ENCODE measurements at regions not wholly inside any gene's neighbourhood (a gene's known extent, or its start where the extent isn't known, plus 50 kb on each side); places are given as distances from the start of the nearest gene placed in this dataset.

DNA sequence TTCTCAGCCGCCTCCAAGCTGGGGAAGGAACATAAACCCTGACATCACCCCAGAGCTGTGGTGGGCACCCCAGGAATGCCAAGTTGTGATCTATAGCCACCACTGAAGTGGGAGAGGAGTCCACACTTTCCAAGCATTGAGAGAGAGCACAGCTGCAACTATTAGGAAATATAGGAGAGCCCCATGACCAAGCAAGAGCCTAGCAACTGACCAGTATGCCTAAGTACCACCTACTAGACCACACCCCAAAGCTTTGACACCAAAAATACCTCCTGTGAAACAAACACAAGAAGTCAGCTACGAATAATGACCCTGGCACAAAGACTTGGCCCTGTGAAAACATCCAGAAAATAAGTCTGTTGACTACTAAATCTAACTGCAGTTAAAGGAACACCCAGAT is 804.1 kb upstream of the IGFBP3 start:
- DNase-seq (ENCODE audit: extremely low read depth, low read depth), result no peak
- TF ChIP-seq, protein P1, sequence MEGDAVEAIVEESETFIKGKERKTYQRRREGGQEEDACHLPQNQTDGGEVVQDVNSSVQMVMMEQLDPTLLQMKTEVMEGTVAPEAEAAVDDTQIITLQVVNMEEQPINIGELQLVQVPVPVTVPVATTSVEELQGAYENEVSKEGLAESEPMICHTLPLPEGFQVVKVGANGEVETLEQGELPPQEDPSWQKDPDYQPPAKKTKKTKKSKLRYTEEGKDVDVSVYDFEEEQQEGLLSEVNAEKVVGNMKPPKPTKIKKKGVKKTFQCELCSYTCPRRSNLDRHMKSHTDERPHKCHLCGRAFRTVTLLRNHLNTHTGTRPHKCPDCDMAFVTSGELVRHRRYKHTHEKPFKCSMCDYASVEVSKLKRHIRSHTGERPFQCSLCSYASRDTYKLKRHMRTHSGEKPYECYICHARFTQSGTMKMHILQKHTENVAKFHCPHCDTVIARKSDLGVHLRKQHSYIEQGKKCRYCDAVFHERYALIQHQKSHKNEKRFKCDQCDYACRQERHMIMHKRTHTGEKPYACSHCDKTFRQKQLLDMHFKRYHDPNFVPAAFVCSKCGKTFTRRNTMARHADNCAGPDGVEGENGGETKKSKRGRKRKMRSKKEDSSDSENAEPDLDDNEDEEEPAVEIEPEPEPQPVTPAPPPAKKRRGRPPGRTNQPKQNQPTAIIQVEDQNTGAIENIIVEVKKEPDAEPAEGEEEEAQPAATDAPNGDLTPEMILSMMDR (IDR thresholded peaks at IDR 0.05; ENCODE audit: low read depth, low read length, missing control alignments), result no peak

DNA sequence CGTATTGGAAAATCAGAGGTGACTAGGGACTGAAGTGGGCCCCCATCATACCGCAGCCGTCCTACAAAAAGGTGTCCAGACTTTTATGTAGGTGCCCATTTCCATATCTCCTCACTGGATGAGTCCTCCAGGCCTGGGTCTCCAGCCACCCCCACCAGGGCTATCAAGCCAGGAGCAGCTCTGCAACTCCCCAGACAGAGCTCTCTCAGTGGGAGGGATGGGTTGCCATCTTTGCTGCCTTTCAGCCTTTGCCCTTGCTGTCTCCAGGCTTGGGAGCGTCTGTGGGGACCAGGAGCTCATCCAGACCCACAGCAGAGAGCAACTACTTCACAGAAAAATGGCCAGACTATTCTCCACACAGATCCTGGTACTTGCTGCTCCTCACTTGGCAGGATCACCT is 802.7 kb upstream of the IGFBP3 start:
- H3K4me3 ChIP-seq (replicated peaks; ENCODE audit: low read depth, low read length), result no peak overlapping the region
- TF ChIP-seq, protein P1 (IDR thresholded peaks at IDR 0.05; ENCODE audit: low read depth, low read length, missing control alignments), result no peak
- DNase-seq (ENCODE audit: extremely low read depth, low read depth), result no peak

More for the DNA sequence above, 804.1 kb upstream of the IGFBP3 start:
- no peak overlapping the region for H3K4me3 ChIP-seq (replicated peaks; ENCODE audit: low read depth, low read length)

DNA sequence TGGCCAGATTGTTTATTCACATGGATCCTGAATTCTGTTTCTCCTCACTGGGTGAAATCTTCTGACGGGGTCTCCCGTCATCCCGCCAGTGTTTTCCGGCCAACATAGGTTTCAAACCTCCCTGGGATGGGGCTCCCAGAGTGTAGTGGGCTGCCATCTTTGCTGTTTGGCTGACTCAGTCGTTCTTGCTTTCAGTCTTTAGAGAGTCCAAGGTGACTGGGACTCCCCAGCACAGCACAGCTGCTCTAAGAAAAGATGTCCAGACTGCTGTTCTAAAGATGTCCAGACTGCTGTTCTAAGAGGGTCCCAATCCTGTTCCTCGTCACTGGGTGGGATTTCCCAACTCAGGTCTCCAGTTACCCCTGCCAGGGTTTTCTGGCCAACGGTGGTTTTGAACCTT is 801.9 kb upstream of the IGFBP3 start:
- TF ChIP-seq, protein P1 (IDR thresholded peaks at IDR 0.05; ENCODE audit: low read depth, low read length, missing control alignments), result no peak
- H3K4me3 ChIP-seq (replicated peaks; ENCODE audit: low read depth, low read length), result no peak overlapping the region

GRCh38 chr7:46720761-46721160 is 799.7 kb upstream of the IGFBP3 start:
- no peak for DNase-seq (ENCODE audit: extremely low read depth, low read depth)
- TF ChIP-seq, protein P1 (IDR thresholded peaks at IDR 0.05; ENCODE audit: low read depth, low read length, missing control alignments), result no peak
- H3K4me3 ChIP-seq (replicated peaks; ENCODE audit: low read depth, low read length), result no peak overlapping the region

More for the DNA sequence above, 801.9 kb upstream of the IGFBP3 start:
- DNase-seq (ENCODE audit: extremely low read depth, low read depth), result no peak

DNA sequence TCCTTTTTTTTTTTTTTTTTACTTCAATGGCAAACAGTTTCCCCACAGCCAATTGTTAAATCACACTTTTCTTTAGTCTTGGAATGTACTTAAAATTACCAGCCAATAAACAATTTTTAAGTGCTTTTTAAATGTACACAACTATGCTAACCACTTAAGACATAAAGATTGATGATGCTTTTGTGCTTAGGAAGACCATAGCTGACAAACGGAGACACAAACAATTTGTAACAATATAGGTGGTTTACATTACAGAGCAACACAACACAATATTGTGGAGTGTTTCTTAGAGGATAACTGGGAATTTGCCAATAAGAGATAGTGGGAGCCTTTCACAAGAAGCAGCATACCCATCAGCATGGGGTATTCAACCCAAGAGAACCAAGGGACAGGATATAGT is 798.5 kb upstream of the IGFBP3 start:
- no peak overlapping the region for H3K4me3 ChIP-seq (replicated peaks; ENCODE audit: low read depth, low read length)
- DNase-seq (ENCODE audit: extremely low read depth, low read depth), result no peak
- TF ChIP-seq, protein P1 (IDR thresholded peaks at IDR 0.05; ENCODE audit: low read depth, low read length, missing control alignments), result no peak

- H3K4me3 ChIP-seq (replicated peaks; ENCODE audit: low read depth, low read length), result no peak overlapping the region
- TF ChIP-seq, protein P1 (IDR thresholded peaks at IDR 0.05; ENCODE audit: low read depth, low read length, missing control alignments), result no peak
- no peak for DNase-seq (ENCODE audit: extremely low read depth, low read depth)
Observed at GRCh38 chr7:46716926-46717325, 795.9 kb upstream of the IGFBP3 start.

DNA sequence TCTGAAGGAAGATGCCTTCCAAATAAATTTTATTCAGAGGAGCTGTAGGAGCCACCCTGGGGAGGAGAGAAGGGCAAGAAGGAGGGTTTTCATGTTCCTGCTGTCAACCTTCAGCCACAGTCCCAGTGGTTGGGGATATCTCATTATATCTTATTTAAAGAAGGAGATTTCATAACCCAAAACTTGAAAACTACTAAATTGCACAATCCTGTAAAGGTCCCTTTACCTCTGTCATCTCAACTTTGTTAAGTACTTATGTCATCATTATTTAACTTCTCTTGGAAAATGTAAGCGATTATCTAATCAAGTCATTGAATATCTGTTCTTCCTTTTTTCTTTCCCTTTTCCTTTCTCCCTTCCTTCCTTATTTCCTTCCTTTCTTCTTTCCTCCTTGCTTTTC is 794.5 kb upstream of the IGFBP3 start:
- DNase-seq (ENCODE audit: extremely low read depth, low read depth), result no peak
- TF ChIP-seq, protein P1 (IDR thresholded peaks at IDR 0.05; ENCODE audit: low read depth, low read length, missing control alignments), result no peak
- H3K4me3 ChIP-seq (replicated peaks; ENCODE audit: low read depth, low read length), result no peak overlapping the region

Measured in HFF-Myc (cell line).